Left ventricle myocardium superior (tissue), 1 donor: ENCODE measurements at regions not wholly inside any gene's neighbourhood (a gene's known extent, or its start where the extent isn't known, plus 50 kb on each side); places are given as distances from the start of the nearest gene placed in this dataset.
"Not testable (repeated sequence)": the region's sequence is repeated elsewhere in the genome, so short reads cannot be mapped to it uniquely, and the experiment has no call there.

Experiments
- ATAC-seq: fragments of 200-7000 bp; cut with Tn5 transposase; one replicate; pipeline ENCODE4 v1.9.1; 2020; ENCODE audit warnings: mild to moderate bottlenecking, moderate library complexity
- DNase-seq: peaks from one replicate; pipeline ENCODE4 v3.0.0-alpha.2; 2020
- intact Hi-C: fragments of 100-400 bp; cut with micrococcal nuclease; formaldehyde crosslinking; loops from one replicate; pipeline ENCODE4 v1.11.0; 2022
- donor health status: DM: no; HTN: yes; CAD: no; lungs with severe emphysema.

- DNase-seq, intact Hi-C loops, ATAC-seq: not testable (repeated sequence)
These were observed 54.1 kb upstream of the USP14 start for GRCh38 chr18:104264-104663.

DNA sequence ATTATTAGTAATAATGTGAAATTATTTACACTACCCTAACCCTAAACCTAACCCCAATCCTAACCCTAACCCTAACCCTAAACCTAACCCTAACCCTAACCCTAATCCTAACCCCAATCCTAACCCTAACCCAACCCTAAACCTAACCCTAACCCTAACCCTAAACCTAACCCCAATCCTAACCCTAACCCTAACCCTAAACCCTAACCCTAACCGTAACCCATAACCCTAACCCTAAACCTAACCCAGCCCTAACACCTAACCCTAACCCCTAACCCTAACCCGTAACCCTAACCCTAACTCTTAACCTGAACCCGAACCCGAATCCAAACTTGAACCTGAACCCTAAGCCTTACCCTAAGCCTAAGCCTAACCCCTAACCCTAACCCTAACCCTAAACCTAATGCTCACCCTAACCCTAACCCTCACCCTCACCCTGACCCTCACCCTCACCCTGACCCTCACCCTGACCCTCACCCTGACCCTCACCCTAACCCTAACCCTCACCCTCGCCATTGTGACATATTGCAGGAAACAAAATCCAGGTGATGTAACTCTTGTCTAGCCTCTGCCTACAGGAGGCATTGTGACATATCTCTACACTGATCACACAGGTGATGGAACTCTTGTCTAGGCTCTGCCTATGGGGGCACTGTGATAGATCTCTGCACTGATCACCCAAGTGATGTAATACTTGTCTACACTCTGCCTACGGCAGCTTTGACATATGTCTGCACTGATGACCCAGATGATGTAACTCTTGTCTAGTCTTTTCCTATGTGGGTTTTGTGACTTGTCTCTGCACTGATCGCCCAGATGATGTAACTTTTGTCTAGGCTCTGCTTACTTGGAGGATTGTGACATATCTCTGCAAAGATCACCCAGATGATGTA is 53.0 kb upstream of the USP14 start:
- ATAC-seq, DNase-seq, intact Hi-C loops: not testable (repeated sequence)

DNA sequence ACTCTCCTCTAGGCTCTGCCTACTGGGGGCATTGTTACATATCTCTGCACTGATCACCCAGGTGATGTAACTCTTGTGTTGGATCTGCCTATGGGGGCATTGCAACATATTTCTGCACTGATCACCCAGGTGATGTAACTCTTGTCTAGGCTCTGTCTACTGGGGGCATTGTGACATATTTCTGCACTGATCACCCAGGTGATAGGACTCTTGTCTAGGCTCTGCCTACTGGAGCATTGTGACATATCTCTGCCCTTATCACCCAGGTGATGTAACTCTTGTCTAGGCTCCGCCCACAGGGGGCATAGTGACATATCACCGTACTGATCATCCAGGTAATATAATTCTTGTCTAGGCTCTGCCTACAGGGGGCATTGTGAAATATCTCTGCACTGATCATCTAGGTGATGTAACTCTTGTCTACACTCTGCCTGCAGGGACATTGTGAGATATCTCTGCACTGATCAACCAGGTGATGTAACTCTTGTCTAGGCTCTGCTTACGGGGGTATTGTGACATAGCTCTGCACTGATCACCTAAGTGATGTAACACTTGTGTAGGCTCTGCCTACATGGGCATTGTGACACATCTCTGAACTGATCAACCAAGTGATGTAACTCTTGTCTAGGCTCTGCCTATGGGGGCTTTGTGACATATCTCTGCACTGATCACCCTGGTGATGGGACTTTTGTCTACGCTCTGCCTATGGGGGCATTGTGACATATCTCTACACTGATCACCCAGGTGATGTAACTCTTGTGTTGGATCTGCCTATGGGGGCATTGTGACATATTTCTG is 52.1 kb upstream of the USP14 start:
- intact Hi-C loops, ATAC-seq, DNase-seq: not testable (repeated sequence)

GRCh38 chr18:106868-107384 is 51.4 kb upstream of the USP14 start:
- DNase-seq, ATAC-seq, intact Hi-C loops: not testable (repeated sequence)

GRCh38 chr18:107464-107863 is 50.9 kb upstream of the USP14 start:
- ATAC-seq, DNase-seq, intact Hi-C loops: not testable (repeated sequence)

GRCh38 chr18:107947-108664 is 50.3 kb upstream of the USP14 start:
- ATAC-seq = peak; percentile 70
- DNase-seq, intact Hi-C loops: not testable (repeated sequence)
